ENCODE measurements at regions not wholly inside any gene's neighbourhood (a gene's known extent, or its start where the extent isn't known, plus 50 kb on each side); places are given as distances from the start of the nearest gene placed in this dataset.

GRCh38 chr18:42675810-42676209, 439.7 kb downstream of the RIT2 start:
- DNase-seq: no peak
- H3K4me1 Mint-ChIP-seq: peaks cover 7% of the 10 kb centered on the region
- no peaks in the 10 kb centered on the region for H3K27me3 Mint-ChIP-seq (ENCODE audit: low read depth, poor library complexity)
- TF ChIP-seq CTCF (IDR thresholded peaks at IDR 0.05): no peak
- peaks cover 15% of the 10 kb centered on the region for H3K9me3 Mint-ChIP-seq
- H3K4me3 Mint-ChIP-seq: no peak overlapping the region
- H3K27ac Mint-ChIP-seq: no peak overlapping the region
- no peaks in the 10 kb centered on the region for H3K36me3 Mint-ChIP-seq (ENCODE audit: low read depth)

- TF ChIP-seq CTCF (IDR thresholded peaks at IDR 0.05): no peak
- Mint-ChIP-seq H3K27me3 (ENCODE audit: low read depth, poor library complexity) (peaks cover 2% of the 10 kb centered on the region), H3K4me1 (no peaks in the 10 kb centered on the region), H3K27ac (no peak overlapping the region), H3K9me3 (peaks cover 66% of the 10 kb centered on the region), H3K36me3 (ENCODE audit: low read depth) (peaks cover 28% of the 10 kb centered on the region), H3K4me3 (no peak overlapping the region)
- DNase-seq: no peak
These were observed 432.4 kb downstream of the RIT2 start for GRCh38 chr18:42683094-42683493.

GRCh38 chr18:42689310-42689709, 426.2 kb downstream of the RIT2 start:
- Mint-ChIP-seq H3K4me3 (no peak overlapping the region), H3K36me3 (ENCODE audit: low read depth) (peaks cover 4% of the 10 kb centered on the region), H3K27me3 (ENCODE audit: low read depth, poor library complexity) (peaks cover 7% of the 10 kb centered on the region), H3K9me3 (peaks cover 23% of the 10 kb centered on the region), H3K4me1 (no peaks in the 10 kb centered on the region), H3K27ac (no peak overlapping the region)
- no peak for DNase-seq
- TF ChIP-seq CTCF (IDR thresholded peaks at IDR 0.05): no peak
